ENCODE measurements at regions not wholly inside any gene's neighbourhood (a gene's known extent, or its start where the extent isn't known, plus 50 kb on each side); places are given as distances from the start of the nearest gene placed in this dataset.

GRCh38 chr4:180664766-180665368 lies 1578.3 kb upstream of the TENM3 start:
- Histone ChIP-seq H3K27me3 (ENCODE audit: insufficient read depth, low read length) (no peaks in the 10 kb centered on the region), H2AFZ (ENCODE audit: low read depth, low read length) (no peak overlapping the region), H3K4me3 (ENCODE audit: low read length) (no peak overlapping the region), H3K36me3 (ENCODE audit: insufficient read depth, low read length) (no peaks in the 10 kb centered on the region), H3K9me3 (ENCODE audit: low read length) (no peaks in the 10 kb centered on the region), H3K4me1 (ENCODE audit: insufficient read depth, low read length) (peaks cover 3% of the 10 kb centered on the region)

DNA sequence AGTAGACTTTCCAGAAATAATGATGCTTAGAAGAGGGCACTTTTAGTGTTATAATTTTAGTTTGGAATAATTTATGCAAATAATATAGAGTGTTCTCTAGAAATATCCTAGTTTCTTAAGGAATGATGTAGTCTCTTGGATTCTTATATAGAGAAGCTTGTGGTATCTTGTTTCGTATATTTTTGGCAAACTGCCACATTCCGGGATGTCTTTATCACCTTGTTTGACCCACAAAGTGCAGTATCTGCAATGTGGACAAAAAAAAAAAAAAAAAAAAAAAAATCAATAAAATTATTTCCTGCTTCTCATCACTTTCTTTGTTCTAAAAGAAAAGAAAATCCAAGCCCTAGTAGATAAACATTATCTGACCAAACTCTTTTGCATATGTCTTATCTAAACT lies 1577.7 kb upstream of the TENM3 start:
- Histone ChIP-seq H2AFZ (ENCODE audit: low read depth, low read length) (no peak overlapping the region), H3K36me3 (ENCODE audit: insufficient read depth, low read length) (no peaks in the 10 kb centered on the region), H3K9me3 (ENCODE audit: low read length) (no peaks in the 10 kb centered on the region), H3K4me1 (ENCODE audit: insufficient read depth, low read length) (peaks cover 3% of the 10 kb centered on the region), H3K4me3 (ENCODE audit: low read length) (no peak overlapping the region), H3K27me3 (ENCODE audit: insufficient read depth, low read length) (no peaks in the 10 kb centered on the region)

DNA sequence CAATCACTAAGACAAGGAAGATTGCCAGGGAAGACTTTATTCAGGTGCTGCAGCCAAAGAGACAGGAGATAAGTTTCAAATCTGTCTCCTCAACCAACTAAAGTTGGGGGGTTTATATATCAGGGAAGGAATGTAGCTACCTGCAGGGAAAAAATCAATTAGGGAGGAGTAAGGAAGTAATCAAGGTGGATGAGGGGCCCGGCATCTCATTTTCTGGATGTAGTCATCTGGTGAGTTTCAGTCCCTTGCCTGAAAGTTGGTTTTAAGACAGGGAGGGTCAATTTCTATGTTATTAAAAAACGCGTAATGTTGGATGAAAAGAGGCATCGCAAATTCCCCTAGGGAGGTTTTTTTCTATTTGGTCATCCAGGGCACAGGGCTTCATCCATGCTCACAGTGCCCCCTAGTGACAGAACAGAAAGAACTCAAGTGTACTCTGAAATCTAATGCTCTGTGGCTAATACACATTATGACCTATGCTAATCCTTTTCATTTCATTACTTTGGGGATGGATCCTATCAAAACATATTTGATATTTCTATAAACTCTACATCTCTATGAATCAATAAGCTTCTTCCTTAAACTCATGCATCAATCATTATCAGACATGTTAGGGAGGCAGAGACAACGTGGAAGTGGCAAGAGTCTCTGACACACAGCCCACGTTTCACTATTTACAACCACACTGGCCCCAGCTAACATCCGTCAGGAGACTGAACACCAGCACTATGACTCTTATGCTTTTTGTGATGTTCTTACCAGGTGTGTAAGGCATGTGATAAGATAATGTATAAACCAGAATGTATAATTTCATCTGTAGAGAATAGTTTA lies 1577.0 kb upstream of the TENM3 start:
- Histone ChIP-seq H3K27me3 (ENCODE audit: insufficient read depth, low read length) (no peaks in the 10 kb centered on the region), H2AFZ (ENCODE audit: low read depth, low read length) (no peak overlapping the region), H3K36me3 (ENCODE audit: insufficient read depth, low read length) (no peaks in the 10 kb centered on the region), H3K4me3 (ENCODE audit: low read length) (no peak overlapping the region), H3K4me1 (ENCODE audit: insufficient read depth, low read length) (peaks cover 3% of the 10 kb centered on the region), H3K9me3 (ENCODE audit: low read length) (no peaks in the 10 kb centered on the region)

- H3K27me3 ChIP-seq (ENCODE audit: insufficient read depth, low read length), result no peaks in the 10 kb centered on the region
- peaks cover 3% of the 10 kb centered on the region for H3K4me1 ChIP-seq (ENCODE audit: insufficient read depth, low read length)
- H3K36me3 ChIP-seq (ENCODE audit: insufficient read depth, low read length), result no peaks in the 10 kb centered on the region
- H3K9me3 ChIP-seq (ENCODE audit: low read length), result no peaks in the 10 kb centered on the region
- no peak overlapping the region for H3K4me3 ChIP-seq (ENCODE audit: low read length)
- no peak overlapping the region for H2AFZ ChIP-seq (ENCODE audit: low read depth, low read length)
Measured at GRCh38 chr4:180668732-180669131, 1574.5 kb upstream of the TENM3 start.

DNA sequence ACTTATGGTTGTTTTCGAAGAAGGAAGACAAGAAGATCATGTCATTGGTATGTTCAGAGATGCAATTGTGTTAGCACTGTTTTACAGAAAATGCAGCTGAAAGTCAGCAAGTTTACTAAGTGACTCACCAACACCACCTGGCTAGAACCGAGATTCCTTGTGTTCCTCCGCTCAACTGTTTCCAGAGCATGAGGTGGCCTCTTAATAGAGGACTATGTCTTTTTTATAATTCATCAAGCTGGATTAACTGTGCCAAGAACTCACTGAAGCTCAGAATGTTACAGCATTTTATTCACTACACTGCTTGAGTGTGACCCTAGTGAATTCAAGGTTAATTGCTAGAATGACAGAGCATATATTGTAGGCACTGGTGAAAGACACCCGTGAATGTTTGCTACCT lies 1573.5 kb upstream of the TENM3 start:
- Histone ChIP-seq H3K36me3 (ENCODE audit: insufficient read depth, low read length) (no peaks in the 10 kb centered on the region), H3K4me1 (ENCODE audit: insufficient read depth, low read length) (peaks cover 3% of the 10 kb centered on the region), H3K4me3 (ENCODE audit: low read length) (no peak overlapping the region), H2AFZ (ENCODE audit: low read depth, low read length) (no peak overlapping the region), H3K9me3 (ENCODE audit: low read length) (no peaks in the 10 kb centered on the region), H3K27me3 (ENCODE audit: insufficient read depth, low read length) (no peaks in the 10 kb centered on the region)

- no peaks in the 10 kb centered on the region for H3K4me1 ChIP-seq (ENCODE audit: insufficient read depth, low read length)
- no peak overlapping the region for H3K4me3 ChIP-seq (ENCODE audit: low read length)
- no peaks in the 10 kb centered on the region for H3K9me3 ChIP-seq (ENCODE audit: low read length)
Measured at GRCh38 chr4:180674619-180675358, 1568.4 kb upstream of the TENM3 start.

GRCh38 chr4:180675359-180675650 lies 1567.9 kb upstream of the TENM3 start:
- no peaks in the 10 kb centered on the region for H3K4me1 ChIP-seq (ENCODE audit: insufficient read depth, low read length)
- no peaks in the 10 kb centered on the region for H3K9me3 ChIP-seq (ENCODE audit: low read length)
- no peaks in the 10 kb centered on the region for H3K27me3 ChIP-seq (ENCODE audit: insufficient read depth, low read length)
- no peak overlapping the region for H3K4me3 ChIP-seq (ENCODE audit: low read length)
- H3K36me3 ChIP-seq (ENCODE audit: insufficient read depth, low read length), result no peaks in the 10 kb centered on the region
- no peak overlapping the region for H2AFZ ChIP-seq (ENCODE audit: low read depth, low read length)

More at GRCh38 chr4:180674619-180675358, 1568.4 kb upstream of the TENM3 start:
- Histone ChIP-seq H3K27me3 (ENCODE audit: insufficient read depth, low read length) (no peaks in the 10 kb centered on the region), H2AFZ (ENCODE audit: low read depth, low read length) (peak overlapping the region; percentile 15), H3K36me3 (ENCODE audit: insufficient read depth, low read length) (no peaks in the 10 kb centered on the region)

DNA sequence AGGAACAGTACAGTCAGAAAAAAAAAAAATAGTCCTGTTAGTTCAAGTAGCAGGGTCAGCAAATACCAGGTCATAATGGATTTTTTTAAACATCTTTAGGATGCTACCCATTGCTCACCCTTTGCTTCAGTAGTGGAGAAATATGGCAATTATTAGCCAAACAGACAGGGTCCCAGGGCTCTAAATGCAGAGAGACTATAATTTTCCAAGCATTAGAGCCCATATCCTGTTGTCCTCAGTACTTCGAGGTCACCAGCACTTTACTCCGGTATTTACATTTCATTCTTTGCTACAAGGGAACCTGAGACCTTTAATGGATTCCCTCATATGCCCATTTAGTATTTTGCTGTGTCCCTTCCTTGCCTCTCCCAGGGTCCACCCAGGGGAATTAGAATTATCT lies 1562.9 kb upstream of the TENM3 start:
- Histone ChIP-seq H2AFZ (ENCODE audit: low read depth, low read length) (no peak overlapping the region), H3K36me3 (ENCODE audit: insufficient read depth, low read length) (no peaks in the 10 kb centered on the region), H3K4me1 (ENCODE audit: insufficient read depth, low read length) (no peaks in the 10 kb centered on the region), H3K9me3 (ENCODE audit: low read length) (no peaks in the 10 kb centered on the region), H3K27me3 (ENCODE audit: insufficient read depth, low read length) (no peaks in the 10 kb centered on the region), H3K4me3 (ENCODE audit: low read length) (no peak overlapping the region)

DNA sequence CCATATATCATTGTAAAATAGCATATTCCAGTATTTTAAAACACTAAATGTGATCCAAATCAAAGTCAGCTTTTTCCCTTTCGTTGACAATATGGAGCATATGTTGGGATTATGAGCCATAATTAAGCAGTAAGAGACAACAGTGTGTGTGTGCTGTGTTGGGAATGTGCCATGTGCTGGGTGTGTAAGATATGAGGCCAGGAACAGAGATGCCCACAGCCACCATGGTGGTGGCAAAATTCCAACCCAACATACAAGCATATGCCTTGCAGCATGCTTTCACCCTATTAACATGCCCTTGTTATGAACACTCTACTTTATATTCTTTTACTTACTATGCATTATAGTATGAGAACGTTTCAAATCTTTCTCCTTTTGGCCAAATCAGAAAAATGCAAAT lies 1560.4 kb upstream of the TENM3 start:
- Histone ChIP-seq H3K4me3 (ENCODE audit: low read length) (no peak overlapping the region), H3K27me3 (ENCODE audit: insufficient read depth, low read length) (no peaks in the 10 kb centered on the region), H3K36me3 (ENCODE audit: insufficient read depth, low read length) (no peaks in the 10 kb centered on the region), H3K4me1 (ENCODE audit: insufficient read depth, low read length) (no peaks in the 10 kb centered on the region), H2AFZ (ENCODE audit: low read depth, low read length) (no peak overlapping the region), H3K9me3 (ENCODE audit: low read length) (no peaks in the 10 kb centered on the region)

DNA sequence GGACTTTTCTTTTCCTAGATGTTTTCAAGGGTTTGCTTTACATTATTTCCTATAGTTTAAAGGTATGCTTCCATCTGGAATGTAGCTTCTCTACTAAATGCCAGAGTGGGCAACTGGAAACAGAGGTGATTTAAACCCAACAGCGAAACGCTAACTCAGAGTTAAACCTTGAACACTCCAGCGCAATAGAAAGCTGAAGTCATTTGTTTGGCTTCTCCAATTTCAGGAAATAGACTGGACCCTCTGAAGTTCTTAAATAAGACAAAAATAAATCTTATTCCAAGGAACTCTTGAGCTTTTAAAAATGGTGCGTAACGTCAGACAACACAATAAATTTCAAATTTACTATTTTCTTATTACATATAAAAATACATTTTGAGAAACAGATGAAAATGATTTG lies 1560.0 kb upstream of the TENM3 start:
- Histone ChIP-seq H3K4me3 (ENCODE audit: low read length) (no peak overlapping the region), H3K9me3 (ENCODE audit: low read length) (no peaks in the 10 kb centered on the region), H2AFZ (ENCODE audit: low read depth, low read length) (no peak overlapping the region), H3K27me3 (ENCODE audit: insufficient read depth, low read length) (no peaks in the 10 kb centered on the region), H3K36me3 (ENCODE audit: insufficient read depth, low read length) (no peaks in the 10 kb centered on the region), H3K4me1 (ENCODE audit: insufficient read depth, low read length) (no peaks in the 10 kb centered on the region)

DNA sequence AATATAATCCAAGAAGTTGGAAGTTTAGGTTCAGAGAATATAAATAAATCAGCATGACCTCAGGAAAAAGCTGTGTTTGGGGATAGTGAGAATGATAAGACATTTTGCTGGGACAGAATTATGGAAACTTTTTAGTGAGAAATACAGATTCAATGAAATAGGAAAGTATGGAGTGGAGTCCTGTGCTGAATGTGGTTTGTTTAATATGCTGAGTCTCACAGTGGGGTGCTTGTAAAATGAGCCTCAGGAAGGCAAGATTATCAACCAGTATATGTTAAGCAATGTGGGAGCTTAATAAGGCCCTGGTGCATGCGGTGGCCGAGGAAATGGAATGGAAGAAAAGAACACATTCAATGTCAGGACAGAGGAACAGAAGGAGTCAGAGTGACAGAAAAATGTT lies 1554.7 kb upstream of the TENM3 start:
- H3K9me3 ChIP-seq (ENCODE audit: low read length), result peaks cover 3% of the 10 kb centered on the region
- no peak overlapping the region for H3K4me3 ChIP-seq (ENCODE audit: low read length)
- no peaks in the 10 kb centered on the region for H3K27me3 ChIP-seq (ENCODE audit: insufficient read depth, low read length)
- peaks cover 9% of the 10 kb centered on the region for H3K4me1 ChIP-seq (ENCODE audit: insufficient read depth, low read length)
- H3K36me3 ChIP-seq (ENCODE audit: insufficient read depth, low read length), result no peaks in the 10 kb centered on the region
- H2AFZ ChIP-seq (ENCODE audit: low read depth, low read length), result no peak overlapping the region

- H3K36me3 ChIP-seq (ENCODE audit: insufficient read depth, low read length), result no peaks in the 10 kb centered on the region
- no peak overlapping the region for H3K4me3 ChIP-seq (ENCODE audit: low read length)
Measured at GRCh38 chr4:180694875-180695274, 1548.3 kb upstream of the TENM3 start.

DNA sequence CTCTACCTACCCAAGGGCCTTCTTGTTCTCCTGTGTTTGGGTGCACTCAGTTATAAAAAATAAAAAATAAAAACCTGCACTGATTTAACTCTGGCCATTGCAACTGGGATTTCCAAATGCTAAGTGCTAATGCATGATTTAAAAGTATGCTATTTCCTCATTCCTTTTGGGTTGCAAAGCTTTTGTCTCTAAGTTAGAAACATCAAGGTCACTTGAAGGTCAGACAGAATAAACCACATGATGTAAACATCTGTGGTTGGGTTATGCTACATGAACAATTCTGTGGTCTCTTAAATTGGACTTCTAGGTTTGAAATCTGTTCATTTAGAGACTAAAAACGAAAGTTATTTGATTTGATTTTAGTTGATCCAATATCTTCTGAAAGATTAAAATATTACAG lies 1547.4 kb upstream of the TENM3 start:
- Histone ChIP-seq H3K9me3 (ENCODE audit: low read length) (peaks cover 3% of the 10 kb centered on the region), H3K4me3 (ENCODE audit: low read length) (no peak overlapping the region), H2AFZ (ENCODE audit: low read depth, low read length) (no peak overlapping the region), H3K4me1 (ENCODE audit: insufficient read depth, low read length) (peaks cover 3% of the 10 kb centered on the region), H3K36me3 (ENCODE audit: insufficient read depth, low read length) (no peaks in the 10 kb centered on the region), H3K27me3 (ENCODE audit: insufficient read depth, low read length) (no peaks in the 10 kb centered on the region)

More at GRCh38 chr4:180694875-180695274, 1548.3 kb upstream of the TENM3 start:
- Histone ChIP-seq H3K4me1 (ENCODE audit: insufficient read depth, low read length) (peaks cover 3% of the 10 kb centered on the region), H3K9me3 (ENCODE audit: low read length) (peaks cover 3% of the 10 kb centered on the region), H3K27me3 (ENCODE audit: insufficient read depth, low read length) (no peaks in the 10 kb centered on the region), H2AFZ (ENCODE audit: low read depth, low read length) (no peak overlapping the region)

All from neuron (in vitro differentiated cells).